Astrocyte of the hippocampus (primary cell): ENCODE measurements at regions not wholly inside any gene's neighbourhood (a gene's known extent, or its start where the extent isn't known, plus 50 kb on each side); places are given as distances from the start of the nearest gene placed in this dataset.
A peak's percentile ranks its signal among the peaks of the same experiment; 100 is the strongest.

Experiments
- DNase-seq: peaks from one replicate; pipeline ENCODE4 v3.0.0; 2011; ENCODE audit warnings: low read depth, low spot score

- no peak for DNase-seq
These were observed 219.6 kb downstream of the PTEN start for GRCh38 chr10:88082806-88083596.

DNA sequence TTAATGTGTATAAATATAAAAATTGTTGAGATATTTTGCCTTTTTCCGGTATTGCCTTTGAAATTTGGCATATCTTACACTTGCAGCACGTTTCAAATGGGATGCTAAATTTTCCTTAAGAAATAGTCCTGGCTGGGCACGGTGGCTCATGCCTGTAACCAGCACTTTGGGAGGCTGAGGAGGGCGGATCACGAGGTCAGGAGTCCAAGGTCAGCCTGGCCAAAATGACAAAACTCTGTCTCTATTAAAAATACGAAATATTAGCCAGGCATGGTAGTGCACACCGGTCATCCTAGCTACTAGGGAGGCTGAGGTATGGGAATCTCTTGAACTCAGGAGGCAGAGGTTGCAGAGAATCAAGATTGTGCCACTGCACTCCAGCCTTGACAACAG lies 220.2 kb downstream of the PTEN start:
- no peak for DNase-seq

DNA sequence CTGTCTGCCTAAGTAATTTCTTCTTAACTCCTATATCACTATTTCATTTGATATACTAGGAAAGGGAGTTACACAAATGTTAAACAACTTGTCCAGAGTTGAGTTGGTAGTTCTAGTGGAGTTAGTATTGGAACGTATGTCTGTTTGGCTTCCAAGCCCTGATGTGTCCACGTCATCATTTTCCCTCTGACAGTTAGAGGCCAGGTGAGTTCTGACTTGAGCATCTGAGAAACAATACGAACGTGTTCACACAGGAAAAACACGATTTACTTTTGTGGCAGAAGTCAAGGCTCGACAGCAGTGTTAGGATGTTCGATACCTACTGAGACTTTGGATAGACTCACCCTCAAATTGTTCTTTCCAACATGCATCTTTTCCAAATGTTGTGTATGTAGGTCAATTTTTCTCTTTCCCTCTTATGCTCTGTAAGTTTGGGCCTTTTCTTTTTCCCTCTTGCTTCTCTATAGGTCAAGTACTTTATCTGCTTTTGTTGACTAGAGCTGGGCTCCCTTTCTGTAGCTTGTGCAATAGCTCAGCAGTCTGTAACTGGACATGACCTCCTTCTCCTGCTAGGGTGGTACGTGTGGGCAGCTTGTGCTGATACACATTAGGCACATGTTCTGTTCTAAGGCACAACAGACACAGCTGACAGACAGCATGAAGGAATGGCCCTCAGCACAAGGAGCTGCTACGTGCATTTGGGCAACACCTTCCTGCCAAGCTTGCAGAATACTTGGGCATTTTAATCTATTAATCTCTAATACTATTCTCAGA lies 222.9 kb downstream of the PTEN start:
- DNase-seq: no peak

GRCh38 chr10:88088441-88089340 lies 225.3 kb downstream of the PTEN start:
- DNase-seq: no peak

- DNase-seq: no peak
These were observed 226.1 kb downstream of the PTEN start for GRCh38 chr10:88089498-88089897.

- no peak for DNase-seq
These were observed 227.3 kb downstream of the PTEN start for GRCh38 chr10:88090568-88091214.

DNA sequence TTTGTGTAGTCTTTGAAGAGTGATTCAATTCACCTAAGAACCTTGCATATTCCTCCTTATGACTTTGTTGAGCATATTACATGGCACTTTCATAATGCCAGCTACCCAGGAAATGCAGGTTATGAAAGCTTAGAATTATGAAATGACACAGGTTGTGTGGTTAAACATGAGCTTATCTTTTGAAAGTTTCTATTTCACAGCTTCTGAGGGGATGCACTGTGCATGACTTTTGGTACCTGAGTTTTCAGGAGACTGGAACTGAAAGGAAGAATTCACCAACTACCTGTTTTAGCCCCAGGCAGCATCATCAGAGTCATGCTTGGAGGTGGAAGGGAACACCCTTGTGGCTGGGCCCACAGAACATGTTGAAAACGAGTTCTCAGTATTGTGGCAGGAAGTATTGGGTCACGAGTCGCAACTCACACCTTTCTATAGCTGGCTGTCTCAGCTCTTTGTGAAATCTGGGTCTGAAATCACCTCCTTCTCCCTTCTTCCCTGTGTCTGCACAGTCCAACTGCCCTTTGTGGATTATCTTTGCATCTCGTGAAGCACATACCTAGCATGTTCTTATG lies 228.2 kb downstream of the PTEN start:
- no peak for DNase-seq

- no peak for DNase-seq
These were observed 228.8 kb downstream of the PTEN start for GRCh38 chr10:88092265-88092664.

- DNase-seq: no peak
These were observed 229.5 kb downstream of the PTEN start for GRCh38 chr10:88092973-88093372.

DNA sequence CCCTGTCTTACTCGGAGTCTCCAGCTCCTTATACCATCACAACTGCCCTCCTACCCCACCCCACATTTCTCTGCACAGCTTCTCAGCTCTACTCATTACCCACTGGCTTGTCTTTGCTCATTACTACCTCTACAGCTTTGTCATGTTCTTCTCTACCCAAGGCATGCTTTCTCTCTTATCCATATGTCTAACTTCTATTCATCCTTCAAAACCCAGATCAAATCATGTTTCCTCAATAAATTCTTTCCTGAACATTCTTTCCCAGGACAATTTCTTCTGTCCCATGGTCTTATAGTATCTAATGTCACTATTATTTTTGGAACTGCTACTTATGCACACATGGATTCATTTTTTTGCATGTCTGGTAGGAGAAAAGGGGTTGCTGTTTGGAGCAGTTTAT lies 231.4 kb downstream of the PTEN start:
- DNase-seq: no peak

DNA sequence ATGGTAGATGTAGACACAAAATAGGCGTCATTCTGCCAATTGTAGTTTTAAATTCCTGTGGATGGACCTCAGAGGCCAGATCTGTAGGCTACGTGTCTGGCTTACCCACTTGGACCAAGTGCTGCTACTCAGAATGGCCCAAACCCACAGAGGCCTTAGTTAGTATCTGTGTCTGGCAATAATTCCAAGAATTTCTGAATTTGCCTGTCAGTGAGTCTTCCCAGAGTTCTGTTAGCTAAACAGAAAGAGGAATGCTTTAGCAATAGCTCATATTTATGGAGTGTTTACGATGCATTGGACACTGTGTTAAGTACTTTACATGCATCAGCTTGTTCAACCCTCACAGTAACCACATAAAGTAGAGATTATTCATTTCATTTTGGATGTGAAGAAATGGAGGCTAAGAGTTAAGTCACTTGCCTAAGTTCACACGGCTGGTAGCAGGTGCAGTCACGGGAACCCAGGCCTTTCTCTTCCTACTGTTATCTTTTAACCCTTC lies 231.8 kb downstream of the PTEN start:
- DNase-seq: peak; percentile 44

DNA sequence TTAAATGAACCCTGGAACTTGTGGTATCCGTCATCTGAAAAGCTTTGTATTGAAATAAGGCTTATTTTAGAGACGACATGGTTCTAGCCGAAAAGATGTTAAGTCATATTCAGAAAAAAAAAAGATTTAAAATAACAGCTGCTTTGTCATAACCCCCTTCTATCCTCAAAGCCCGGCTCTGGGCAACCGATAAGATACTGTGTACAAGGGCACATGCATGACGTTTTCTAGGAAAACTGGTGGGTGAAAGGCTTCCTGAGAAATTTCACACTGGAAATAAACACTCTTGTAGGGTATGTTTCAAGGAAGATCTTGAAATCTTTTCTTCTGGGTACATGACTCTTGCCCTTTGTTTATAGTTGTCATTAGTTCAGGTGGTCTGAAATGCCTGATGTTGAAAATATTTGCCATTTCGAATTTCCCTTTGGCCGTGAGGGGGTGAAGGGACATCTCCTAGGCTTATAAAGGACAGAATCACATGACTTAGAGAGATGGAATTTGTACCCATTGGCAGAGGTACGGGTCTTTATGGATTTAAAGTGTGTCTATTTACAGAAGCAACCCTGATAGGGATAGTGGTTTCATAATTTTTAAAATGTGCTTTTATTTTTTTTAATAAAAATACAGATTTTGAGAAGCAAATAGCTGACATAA lies 232.5 kb downstream of the PTEN start:
- no peak for DNase-seq

GRCh38 chr10:88097092-88097516 lies 233.7 kb downstream of the PTEN start:
- no peak for DNase-seq

- DNase-seq: no peak
These were observed 234.1 kb downstream of the PTEN start for GRCh38 chr10:88097536-88097935.

DNA sequence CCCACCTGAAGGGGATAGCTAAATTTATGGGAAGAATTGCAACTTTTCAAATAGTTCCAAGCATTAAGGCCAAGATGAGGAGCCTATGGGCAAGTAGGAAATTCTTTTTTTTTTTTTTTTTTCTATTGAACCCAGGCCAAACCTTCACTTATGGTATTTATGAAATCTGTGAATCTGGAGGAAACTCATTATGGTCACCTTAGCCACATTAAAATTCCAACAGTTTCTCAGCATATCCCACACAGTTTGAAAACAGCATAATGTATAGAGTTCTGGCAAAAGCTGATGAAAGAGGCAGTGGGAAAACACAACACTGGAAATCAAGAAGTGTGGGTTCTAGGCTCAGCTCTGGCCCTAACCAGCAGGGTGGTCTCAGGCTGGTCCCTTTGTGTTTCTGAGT lies 236.9 kb downstream of the PTEN start:
- DNase-seq: no peak

DNA sequence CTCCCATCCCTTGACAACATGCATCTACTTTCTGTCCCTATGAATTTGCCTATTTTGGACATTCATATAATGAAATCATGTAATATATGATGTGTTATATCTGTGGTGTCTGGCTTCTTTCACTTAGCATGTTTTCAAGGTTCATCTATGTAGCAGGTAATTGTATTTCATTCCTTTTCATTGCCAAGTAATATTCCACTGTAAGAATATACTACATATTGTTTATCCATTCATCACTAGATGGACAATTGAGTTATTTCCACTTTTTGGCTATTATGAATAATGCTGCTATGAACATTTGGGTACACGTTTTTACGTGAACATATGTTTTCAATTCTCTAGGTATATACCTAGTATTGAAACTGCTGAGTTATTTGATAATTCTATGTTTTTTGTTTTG lies 238.2 kb downstream of the PTEN start:
- DNase-seq: no peak

DNA sequence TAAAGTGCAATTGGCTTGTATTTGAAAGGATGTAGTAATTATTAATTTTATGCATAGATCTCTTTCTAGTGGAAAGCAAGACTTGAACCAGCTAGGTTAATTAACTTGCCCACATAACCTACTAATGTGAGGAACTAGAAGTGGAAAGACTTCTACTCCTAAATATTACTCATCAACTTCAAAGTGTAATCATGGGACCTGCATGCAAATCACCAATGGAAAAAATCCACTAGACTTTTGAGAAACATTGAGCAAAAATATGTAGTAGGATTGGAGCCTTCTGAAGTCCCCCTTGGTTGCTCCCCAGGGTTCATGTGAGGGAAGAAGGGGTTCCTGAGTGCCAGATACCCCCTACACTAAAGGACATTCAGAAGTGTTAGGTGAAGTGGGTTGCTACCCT lies 240.2 kb downstream of the PTEN start:
- no peak for DNase-seq

DNA sequence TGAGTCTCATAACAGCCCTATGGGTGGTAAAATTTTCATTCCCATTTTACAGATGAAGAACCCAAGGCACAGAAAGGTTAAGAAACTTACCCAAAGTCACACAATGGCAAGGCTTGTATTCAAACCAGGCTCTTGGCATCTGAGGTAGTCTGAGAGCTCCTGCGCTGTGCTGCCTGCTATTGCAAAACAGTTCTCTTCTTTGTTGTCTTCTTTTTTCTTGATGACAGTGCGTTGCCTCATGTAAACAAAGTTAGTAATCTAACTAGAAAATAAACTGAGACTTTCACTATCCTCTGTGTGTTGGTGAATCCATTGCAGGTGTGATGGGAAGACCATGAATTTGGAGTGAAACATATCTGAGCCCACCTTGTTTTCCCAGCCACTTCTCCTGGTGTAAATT lies 240.8 kb downstream of the PTEN start:
- DNase-seq: no peak

DNA sequence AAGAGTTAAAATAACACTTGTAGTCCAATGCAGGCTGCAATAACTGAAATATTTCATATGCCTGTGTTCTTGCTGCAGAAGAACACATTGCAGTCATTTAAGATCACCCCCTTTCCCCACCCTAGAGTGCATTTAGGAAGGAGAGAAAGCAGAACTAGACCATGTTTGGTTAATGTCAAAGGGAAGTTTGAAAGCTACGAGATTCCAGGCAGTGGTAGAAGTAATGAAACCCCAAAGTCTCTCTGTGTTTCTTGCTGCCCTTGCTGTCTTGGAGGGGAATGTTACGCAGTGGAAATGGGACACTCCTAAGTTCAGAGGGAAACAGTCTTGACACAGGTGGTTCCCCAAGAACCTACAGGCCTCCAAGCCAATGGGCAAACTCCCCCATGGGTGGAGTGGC lies 242.9 kb downstream of the PTEN start:
- DNase-seq: no peak

DNA sequence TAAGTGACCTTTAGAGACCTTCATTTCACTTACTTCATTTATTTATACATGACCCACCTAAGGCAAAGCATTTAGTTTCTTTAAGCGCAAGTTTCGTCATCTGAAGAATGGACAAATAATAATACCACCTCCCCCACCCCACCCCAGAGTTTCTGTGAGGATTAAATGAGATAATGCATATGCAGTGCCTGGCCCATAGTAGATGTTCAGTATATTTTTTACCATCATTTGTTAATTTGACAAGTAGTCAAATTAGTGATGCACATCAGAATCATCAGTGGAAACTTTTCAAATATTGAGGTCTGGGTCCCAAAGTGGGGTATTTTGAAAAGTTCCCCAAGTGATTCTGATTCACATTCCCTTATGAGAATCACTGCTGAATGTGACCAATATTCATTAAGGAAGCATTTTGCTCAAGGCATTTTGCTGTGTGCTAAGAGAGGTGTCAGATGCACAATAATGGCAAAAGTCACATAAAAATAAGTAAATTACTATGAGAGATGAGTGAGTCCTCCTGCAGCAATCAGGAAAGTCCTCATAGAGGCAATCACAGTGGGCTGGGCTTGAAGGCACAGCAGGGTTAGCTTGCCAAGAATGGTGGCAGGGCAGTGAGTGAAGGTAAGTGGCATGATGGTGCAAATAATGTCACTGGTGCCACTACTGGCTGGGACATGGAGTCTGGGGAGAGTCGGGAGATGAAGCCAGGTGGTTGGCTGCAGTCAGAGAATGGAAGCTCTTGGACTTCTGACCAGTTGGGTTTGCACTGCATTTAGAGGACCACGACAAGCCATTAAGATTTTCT lies 244.1 kb downstream of the PTEN start:
- no peak for DNase-seq
